ENCODE measurements at regions not wholly inside any gene's neighbourhood (a gene's known extent, or its start where the extent isn't known, plus 50 kb on each side); places are given as distances from the start of the nearest gene placed in this dataset.

GRCh38 chr22:23410411-23410810 lies 169.7 kb downstream of the IGLL1 start:
- H4K8ac ChIP-seq (ENCODE audit: extremely low read depth, insufficient read depth, low read length) = no peak overlapping the region
- DNase-seq (ENCODE audit: low read depth in 1 of 2, low spot score in 2 of 2) = no peak
- no peak overlapping the region for H3K27ac ChIP-seq (ENCODE audit: low read depth, low read length)
- H2BK5ac ChIP-seq (ENCODE audit: low read depth, low read length) = no peak overlapping the region
- no peaks in the 10 kb centered on the region for H3K79me2 ChIP-seq (ENCODE audit: control insufficient read depth in 1 of 2, insufficient read depth in 2 of 2, low read length in 2 of 2)
- WGBS, 2 experiments (ENCODE audit: extremely low coverage in 1 of 2, insufficient coverage in 1 of 2, insufficient read length in 1 of 2, insufficient replicate concordance in 2 of 2, low coverage in 1 of 2, low lambda C conversion rate in 2 of 2, missing lambda C conversion rate in 1 of 2) = 87% methylated on average over 5 of the region's 5 CpGs; no CpG with 5 or more reads in 1 of the 2 experiments
- H3K4me2 ChIP-seq (ENCODE audit: insufficient read depth in 1 of 2, low read depth in 2 of 2, low read length in 2 of 2) = no peak overlapping the region
- no peak overlapping the region for H2BK15ac ChIP-seq (ENCODE audit: low read length)
- no peak overlapping the region for H3K56ac ChIP-seq (replicated peaks; ENCODE audit: insufficient read length, low read depth, low read length)
- H2AFZ ChIP-seq (ENCODE audit: low read length) = no peak overlapping the region
- no peak overlapping the region for H2AK5ac ChIP-seq (ENCODE audit: low read depth, low read length)
- CTCF ChIA-PET (ENCODE audit: partially characterized antibody) = interaction anchor here (1.0 kb wide), 1 partner anchor 98 kb away, joined by 3 read pairs; no protein-coding TSS in a partner anchor
- peaks cover 0 to 6% (median under 1%) of the 10 kb centered on the region in 4 experiments; a peak in 2 of 7 replicates for H3K27me3 ChIP-seq (replicated peaks in 1 of 4; ENCODE audit: control insufficient read depth in 3 of 4, extremely low read depth in 1 of 4, insufficient read depth in 3 of 4, low read length in 3 of 4)
- H2BK20ac ChIP-seq (ENCODE audit: low read length) = no peak overlapping the region
- no peak overlapping the region for H3K23ac ChIP-seq (ENCODE audit: insufficient read length)
- POLR2A ChIA-PET (ENCODE audit: partially characterized antibody) = no interaction called here
- no peak overlapping the region for H3K4me3 ChIP-seq (ENCODE audit: extremely low read depth in 1 of 4, insufficient read depth in 2 of 4, low read depth in 3 of 4, low read length in 4 of 4)
- H3K9ac ChIP-seq (replicated peaks in 1 of 4; ENCODE audit: extremely low read depth in 1 of 4, low read depth in 3 of 4, low read length in 3 of 4) = no peak overlapping the region
- H3K36me3 ChIP-seq (ENCODE audit: control insufficient read depth in 2 of 4, insufficient read depth in 4 of 4, low read length in 3 of 4) = no peaks in the 10 kb centered on the region
- no peak overlapping the region for H3K14ac ChIP-seq (ENCODE audit: insufficient read length)
- no peak overlapping the region for H2BK12ac ChIP-seq (ENCODE audit: low read depth, low read length)
- no peaks in the 10 kb centered on the region for H3K79me1 ChIP-seq (ENCODE audit: low read depth, low read length)
- no peaks in the 10 kb centered on the region for H3K9me3 ChIP-seq (ENCODE audit: insufficient read depth in 2 of 2, low read depth in 1 of 2, low read length in 1 of 2)
- H3K4ac ChIP-seq (replicated peaks; ENCODE audit: insufficient read length, low read depth, low read length) = no peak overlapping the region
- H4K20me1 ChIP-seq (replicated peaks in 1 of 2; ENCODE audit: control insufficient read depth in 1 of 2, insufficient read depth in 2 of 2, low read length in 2 of 2) = no peaks in the 10 kb centered on the region
- no peaks in the 10 kb centered on the region for H3K23me2 ChIP-seq (ENCODE audit: low read depth, low read length)
- H2BK120ac ChIP-seq (replicated peaks; ENCODE audit: low read depth, low read length) = no peak overlapping the region
- peaks cover 0 to 2% (median 0%) of the 10 kb centered on the region in 4 experiments; a peak in 2 of 7 replicates for H3K4me1 ChIP-seq (replicated peaks in 1 of 4; ENCODE audit: control insufficient read depth in 3 of 4, insufficient read depth in 4 of 4, low read length in 3 of 4)
- no peak for FAIRE-seq
- no peak overlapping the region for H4K5ac ChIP-seq (ENCODE audit: insufficient read length, low read depth, low read length)
- no peak overlapping the region for H4K91ac ChIP-seq (replicated peaks; ENCODE audit: insufficient read length, low read length)
- H3K18ac ChIP-seq (ENCODE audit: extremely low read depth, low read length) = no peak overlapping the region
- TF ChIP-seq SUZ12 (IDR thresholded peaks at IDR 0.05; ENCODE audit: low read length) (no peak), POLR2AphosphoS5 (IDR thresholded peaks at IDR 0.05; ENCODE audit: low read depth, low read length) (no peak), BRCA1 (IDR thresholded peaks at IDR 0.05; ENCODE audit: low read depth, low read length) (no peak), JUN (IDR thresholded peaks at IDR 0.05; ENCODE audit: low read depth, low read length) (no peak), HDAC6 (IDR thresholded peaks at IDR 0.05; ENCODE audit: low read depth, low read length) (no peak), SP4 (IDR thresholded peaks at IDR 0.05; ENCODE audit: low read length) (no peak), RNF2 (IDR thresholded peaks at IDR 0.05; ENCODE audit: borderline replicate concordance, low read depth, low read length, missing control alignments, poor library complexity, severe bottlenecking) (no peak), KDM4A (IDR thresholded peaks at IDR 0.05; ENCODE audit: low read depth, low read length, severe bottlenecking) (no peak), EP300 (IDR thresholded peaks at IDR 0.05; ENCODE audit: borderline replicate concordance in 1 of 2, low read depth in 2 of 2, low read length in 2 of 2) (no peak), SIRT6 (IDR thresholded peaks at IDR 0.05; ENCODE audit: low read length) (no peak), USF2 (IDR thresholded peaks at IDR 0.05; ENCODE audit: low read length) (no peak), BACH1 (IDR thresholded peaks at IDR 0.05; ENCODE audit: low read length) (no peak)

All from H1 (cell line).